SKM-1 (cell line): ENCODE measurements at regions not wholly inside any gene's neighbourhood (a gene's known extent, or its start where the extent isn't known, plus 50 kb on each side); places are given as distances from the start of the nearest gene placed in this dataset.
"Not testable (repeated sequence)": the region's sequence is repeated elsewhere in the genome, so short reads cannot be mapped to it uniquely, and the experiment has no call there.

ENCODE experiments used
- DNase-seq: peaks from one replicate; lab custom pipeline; 2025; ENCODE audit not compliant: unreplicated experiment; lab: John Stamatoyannopoulos, UW

DNA sequence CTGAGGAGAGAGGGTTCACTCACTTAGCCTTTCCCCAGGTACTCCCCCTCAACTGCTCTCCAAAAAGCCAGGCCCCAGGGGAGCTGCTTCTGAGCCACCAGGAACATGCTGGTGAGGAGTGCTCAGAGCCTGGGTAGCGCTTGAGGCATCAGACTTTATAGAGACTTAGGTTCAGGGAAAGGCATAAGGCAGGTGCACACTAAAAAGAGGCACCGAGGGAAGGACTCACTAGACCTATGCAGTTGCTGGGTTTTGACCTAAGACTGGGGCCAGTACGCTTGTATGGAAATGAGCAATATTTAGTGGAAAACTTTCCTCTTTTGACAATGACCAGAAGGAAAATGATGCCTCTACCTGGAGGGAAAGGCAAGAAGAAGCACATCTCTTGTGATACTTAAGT lies 589.1 kb downstream of the RPIA start:
- DNase-seq = not testable (repeated sequence)

DNA sequence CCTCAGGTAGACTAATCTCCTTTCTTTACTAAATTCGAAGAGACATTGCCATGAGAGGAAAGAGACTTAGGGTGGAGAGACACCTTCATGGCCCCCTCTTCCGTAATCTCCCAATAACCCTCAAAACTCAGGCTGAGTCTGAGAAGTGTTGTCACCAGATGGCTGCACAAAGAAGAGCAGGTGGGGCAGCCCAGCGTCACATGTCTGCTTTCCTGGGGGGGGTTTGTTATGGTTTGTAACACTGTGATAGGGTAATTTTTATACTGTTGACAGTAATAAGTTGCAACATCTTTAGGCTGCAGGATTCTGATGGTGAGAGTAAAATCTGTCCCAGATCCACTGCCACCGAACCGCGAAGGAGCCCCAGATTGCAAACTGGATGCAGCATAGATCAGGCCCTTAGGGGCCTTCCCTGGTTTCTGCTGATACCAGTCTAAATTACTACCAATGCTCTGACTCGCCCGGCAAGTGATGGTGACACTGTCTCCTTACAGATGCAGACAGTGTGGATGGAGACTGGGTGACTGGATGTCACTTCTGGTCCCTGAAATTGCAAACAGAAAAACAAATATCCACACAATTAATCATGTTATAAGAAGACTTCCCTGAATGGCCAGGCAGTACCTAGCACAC lies 595.1 kb downstream of the RPIA start:
- DNase-seq = not testable (repeated sequence)

DNA sequence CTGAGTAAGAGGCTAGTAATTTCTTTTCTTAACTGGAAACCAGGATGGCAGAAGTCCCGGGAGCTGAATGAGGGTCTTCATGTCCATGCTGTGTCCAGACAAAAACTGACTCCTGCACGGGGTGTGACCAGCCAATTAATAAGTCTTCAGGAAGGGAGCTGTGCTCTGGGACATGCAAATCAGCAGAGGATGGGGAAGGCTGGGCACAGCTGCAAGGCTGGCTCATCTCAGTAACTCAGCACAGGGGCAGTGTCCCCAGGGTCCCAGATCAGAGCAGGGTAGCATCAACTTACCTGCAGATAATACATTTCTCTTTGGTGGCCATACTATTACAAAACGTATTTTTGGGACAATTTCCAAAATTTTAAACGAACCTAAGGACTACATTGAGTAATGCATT lies 595.6 kb downstream of the RPIA start:
- DNase-seq = not testable (repeated sequence)

DNA sequence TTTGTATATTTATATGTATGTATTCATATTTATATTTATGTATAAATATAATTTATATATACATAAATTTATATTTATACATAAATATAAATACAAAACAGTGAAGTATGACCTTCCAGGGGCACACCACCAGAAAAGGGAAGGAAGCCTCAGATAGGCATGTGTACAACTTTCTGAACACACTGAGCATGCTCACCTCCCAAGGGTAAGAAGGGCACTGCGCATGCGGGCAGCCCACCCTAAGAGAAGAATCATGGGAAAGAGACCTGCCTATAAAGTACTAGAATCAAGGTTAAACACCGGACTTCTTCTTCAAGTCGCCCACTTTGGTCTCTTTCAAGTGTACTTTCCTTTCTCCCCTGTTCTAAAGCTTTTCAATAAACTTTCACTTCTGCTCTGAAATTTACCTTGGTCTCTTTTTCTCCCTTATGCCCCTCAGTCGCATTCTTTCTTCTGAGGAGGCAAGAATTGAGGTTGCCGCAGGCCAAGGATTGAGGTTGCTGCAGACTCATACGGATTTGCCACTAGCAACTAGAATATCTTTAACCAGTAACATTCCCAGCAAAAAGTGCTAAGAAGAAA lies 600.3 kb downstream of the RPIA start:
- DNase-seq = not testable (repeated sequence)

DNA sequence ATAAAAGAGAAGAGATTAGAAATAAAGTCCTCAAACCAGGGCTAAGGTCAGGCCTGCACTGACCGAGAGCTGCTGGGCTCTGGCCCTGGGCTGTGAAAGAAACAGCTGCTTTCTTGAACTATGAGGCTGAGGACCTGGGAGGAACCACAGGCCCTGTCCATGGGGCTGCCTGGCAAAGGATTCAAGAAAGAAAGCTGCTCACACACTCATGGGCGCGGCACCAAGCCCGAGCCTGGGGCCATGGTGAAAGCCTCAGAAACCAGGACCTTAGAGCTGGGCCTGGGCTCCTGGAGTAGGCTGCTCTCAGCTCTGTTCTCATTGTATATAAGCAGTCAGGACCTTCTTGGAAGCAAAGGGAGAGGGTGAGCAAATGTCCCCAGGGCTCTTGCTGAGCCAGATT lies 601.9 kb downstream of the RPIA start:
- DNase-seq = not testable (repeated sequence)

DNA sequence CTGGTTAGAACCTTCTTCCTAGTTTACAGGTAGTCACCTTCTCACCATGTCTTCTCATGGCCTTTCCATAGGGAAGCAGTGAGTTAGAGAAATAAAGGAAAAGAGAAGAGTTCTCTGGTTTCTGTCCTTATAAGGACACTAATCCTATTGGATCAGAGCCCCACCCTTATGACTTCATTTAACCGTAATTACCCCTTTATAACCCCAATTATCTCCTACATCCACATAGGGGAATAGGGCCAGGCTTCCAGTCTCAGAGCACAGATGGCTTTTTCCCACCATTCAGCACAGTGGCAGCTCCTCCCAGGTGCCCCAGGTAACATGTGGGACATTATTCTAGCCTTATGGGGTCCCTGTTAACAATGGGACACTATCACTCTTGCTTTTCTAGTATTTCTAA lies 602.9 kb downstream of the RPIA start:
- DNase-seq = not testable (repeated sequence)

DNA sequence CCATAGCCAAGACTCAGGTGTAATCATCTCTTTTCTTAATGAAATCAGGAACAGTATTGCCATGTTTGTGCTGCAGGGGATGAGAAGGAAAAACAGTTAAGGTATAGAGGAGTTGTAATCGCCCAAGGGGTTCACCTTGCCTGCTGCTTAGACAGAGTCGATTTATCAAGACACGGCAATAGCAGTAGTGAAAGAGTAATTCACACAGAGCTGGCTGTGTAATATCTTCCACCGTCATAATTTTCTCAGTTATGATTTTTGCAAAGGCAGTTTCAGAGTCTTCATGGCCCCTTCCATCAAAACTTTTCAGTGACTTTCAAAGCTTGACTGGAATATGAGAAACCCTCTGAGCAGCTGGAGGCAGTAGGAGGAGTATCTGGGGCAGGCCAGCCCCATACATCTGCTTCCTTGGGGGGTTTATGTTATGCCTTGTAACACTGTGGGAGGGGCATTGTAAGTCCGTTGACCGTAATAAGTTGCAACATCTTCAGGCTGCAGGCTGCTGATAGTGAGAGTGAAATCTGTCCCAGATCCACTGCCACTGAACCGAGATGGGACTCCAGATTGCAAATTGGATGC lies 605.4 kb downstream of the RPIA start:
- not testable (repeated sequence) for DNase-seq

DNA sequence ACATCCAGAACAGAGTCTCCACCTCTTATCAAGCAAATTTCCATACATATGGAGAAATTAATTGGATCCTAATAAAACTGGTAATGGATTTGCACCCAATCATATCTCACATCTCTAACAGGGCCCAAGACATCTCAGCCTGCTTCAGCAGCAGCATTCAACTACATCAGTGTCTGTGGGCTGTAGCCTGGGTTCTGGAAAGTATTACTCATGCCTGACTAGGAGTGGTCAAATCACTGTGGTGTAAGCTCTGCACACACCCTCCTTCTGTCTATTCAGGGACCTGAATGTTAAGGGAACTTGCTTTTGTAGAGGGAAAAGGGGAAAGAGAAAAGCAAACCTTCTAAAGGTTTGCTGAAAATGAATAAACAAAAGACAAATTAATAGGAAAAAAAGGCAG lies 607.7 kb downstream of the RPIA start:
- not testable (repeated sequence) for DNase-seq

DNA sequence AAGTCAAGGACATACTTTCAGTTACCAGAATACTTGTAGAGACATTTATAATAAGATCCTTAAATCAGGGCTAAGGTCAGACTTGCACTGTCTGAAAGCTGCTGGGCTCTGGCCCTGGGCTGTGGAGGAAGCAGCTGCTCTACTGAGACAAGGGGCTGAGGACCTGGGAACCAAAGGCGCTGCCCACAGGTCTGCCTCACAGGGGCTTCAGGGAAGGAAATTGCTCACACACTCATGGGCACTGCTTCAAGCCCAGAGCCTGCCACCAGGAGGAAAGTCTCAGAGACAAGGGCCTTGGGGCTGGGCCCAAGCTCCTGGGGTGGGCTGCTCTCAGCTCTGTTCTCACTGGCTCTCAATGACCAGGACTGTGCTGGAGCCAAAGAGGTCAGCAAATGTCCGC lies 614.1 kb downstream of the RPIA start:
- not testable (repeated sequence) for DNase-seq

DNA sequence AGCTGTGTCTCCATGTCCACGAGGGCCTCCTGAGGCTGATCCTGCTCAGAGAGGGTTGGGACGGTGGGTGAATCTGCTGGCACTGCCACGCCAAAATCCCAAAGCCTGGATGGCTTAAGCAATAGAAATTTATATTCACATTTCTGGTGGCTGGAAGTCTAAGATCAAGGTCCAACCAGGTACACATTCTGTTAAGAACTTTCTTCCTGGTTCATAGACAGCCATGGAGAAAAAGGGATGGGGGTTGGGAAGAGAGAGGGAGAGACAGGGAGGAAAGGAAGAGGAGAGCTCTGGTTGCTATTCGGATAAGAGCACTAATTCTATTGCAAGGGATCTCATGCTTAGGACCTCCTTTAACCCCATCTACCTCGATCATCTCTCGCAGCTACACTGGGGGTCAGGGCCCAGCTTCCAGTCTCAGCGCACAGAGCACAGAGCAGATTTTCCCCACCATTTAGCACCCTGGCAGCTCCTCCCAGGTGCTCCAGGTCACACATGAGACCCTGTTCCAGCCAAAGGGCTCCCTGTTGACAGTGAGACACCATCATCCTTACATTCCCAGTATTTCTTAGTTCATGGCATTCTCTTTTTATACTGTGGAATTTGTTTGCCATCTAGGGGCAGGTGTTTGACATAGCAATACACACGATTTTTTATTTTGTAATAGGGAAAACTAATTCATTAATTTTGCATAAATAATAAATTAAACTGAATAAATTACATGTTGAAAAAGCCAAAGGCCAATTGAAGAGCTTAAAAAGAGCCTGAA lies 615.6 kb downstream of the RPIA start:
- DNase-seq = not testable (repeated sequence)

DNA sequence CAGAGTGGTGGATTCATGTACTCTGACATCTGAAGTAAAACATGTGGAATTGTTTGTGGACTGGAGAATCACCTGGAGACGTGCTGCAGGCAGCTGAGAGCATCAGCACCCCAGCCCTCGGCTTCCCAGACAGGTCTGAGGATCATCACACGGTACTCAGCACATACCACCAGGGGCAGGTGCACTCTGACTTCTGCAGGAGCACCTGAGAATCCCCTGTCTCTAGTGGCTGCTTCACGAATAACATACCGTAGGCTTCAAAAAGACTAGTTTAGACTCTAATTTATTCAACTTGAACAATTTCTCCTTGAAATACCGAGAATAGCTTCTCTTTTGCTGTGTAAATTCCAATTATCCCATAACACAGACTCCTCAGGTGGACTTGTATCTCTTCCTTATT lies 627.5 kb downstream of the RPIA start:
- DNase-seq = not testable (repeated sequence)

DNA sequence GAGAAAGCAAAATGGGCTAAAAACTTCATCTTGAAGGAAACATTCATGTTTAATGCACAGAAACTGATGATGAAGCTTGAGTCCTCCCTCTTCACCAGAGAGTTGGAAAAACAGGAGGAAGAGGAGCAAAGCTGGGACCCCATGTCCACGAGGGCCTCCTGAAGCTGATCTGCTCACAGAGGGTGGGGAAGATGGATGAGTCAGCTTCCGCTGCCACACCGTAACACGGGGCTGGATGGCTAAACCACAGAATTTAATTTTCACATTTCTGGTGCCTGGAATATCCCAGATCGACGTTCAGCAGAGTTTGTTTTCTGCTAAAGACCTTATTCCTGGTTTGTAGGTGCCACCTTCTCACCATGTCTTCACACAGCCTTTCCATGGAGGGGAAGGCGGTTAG lies 634.4 kb downstream of the RPIA start:
- not testable (repeated sequence) for DNase-seq

DNA sequence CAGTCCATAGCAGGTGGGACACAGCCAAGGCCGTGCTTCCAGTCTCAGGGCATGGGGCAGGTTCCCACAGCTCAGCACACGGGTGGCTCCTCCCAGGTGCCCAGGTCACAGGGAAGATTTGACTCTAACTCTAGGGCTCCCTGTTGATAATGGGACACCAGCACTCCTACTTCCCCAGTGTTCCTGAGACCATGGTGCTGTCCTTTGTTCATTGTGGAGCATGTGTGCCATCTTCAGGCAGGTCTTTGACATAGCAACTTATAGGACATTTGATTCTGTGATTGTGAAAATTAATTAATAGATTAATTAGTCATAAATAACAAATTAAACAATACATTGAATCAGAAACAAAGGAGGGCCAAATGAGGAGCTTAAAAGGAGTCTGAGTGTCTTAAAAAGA lies 635.0 kb downstream of the RPIA start:
- DNase-seq = not testable (repeated sequence)

DNA sequence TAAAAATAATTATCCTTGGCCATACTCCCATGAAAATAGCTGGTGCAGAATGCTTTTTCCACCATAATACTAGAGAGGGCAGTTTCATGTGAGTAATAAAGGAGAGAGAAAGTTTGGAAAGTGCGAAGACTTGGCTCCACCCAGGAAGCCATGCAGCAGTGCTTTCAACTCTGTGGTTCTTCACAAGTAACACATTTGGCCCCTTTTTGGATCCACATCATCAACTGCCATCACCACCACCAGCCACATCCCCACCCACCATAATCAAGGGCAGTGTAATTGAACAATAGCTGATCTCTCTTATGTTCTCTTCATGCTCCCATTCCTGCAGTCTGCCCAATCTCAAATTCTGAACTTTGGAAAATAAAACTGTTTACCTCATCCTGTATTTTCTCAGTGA lies 637.3 kb downstream of the RPIA start:
- DNase-seq = not testable (repeated sequence)
